ENCODE measurements at regions not wholly inside any gene's neighbourhood (a gene's known extent, or its start where the extent isn't known, plus 50 kb on each side); places are given as distances from the start of the nearest gene placed in this dataset.

- H3K4me1 Mint-ChIP-seq (ENCODE audit: insufficient read depth, unreplicated experiment): no peaks in the 10 kb centered on the region
- H3K36me3 Mint-ChIP-seq (ENCODE audit: insufficient read depth, unreplicated experiment): no peaks in the 10 kb centered on the region
- no peak overlapping the region for H3K4me3 Mint-ChIP-seq (ENCODE audit: unreplicated experiment)
- H3K27me3 Mint-ChIP-seq (ENCODE audit: insufficient read depth, unreplicated experiment): no peaks in the 10 kb centered on the region
- peaks cover 6% of the 10 kb centered on the region for H3K9me3 Mint-ChIP-seq (ENCODE audit: unreplicated experiment)
- no peak overlapping the region for H3K27ac Mint-ChIP-seq (ENCODE audit: low read depth, unreplicated experiment)
- intact Hi-C loops (cut with micrococcal nuclease): no loop called here
- CTCF ChIA-PET: interaction anchor here (0.6 kb wide), 1 partner anchor 48 kb away, joined by 3 read pairs; no protein-coding TSS in a partner anchor
- no peak for DNase-seq (ENCODE audit: unreplicated experiment)
- POLR2A ChIA-PET: no interaction called here
- no TSS peak for BruUV-seq (replicated peaks)
- no peak for TF ChIP-seq CTCF (IDR thresholded peaks at IDR 0.05; ENCODE audit: unreplicated experiment)
Measured at GRCh38 chr6:21360336-21360735, 233.2 kb upstream of the SOX4 start.

- no peak for DNase-seq (ENCODE audit: unreplicated experiment)
- BruUV-seq (replicated peaks): no TSS peak
- peaks cover 8% of the 10 kb centered on the region for H3K9me3 Mint-ChIP-seq (ENCODE audit: unreplicated experiment)
- H3K4me1 Mint-ChIP-seq (ENCODE audit: insufficient read depth, unreplicated experiment): peaks cover 8% of the 10 kb centered on the region
- no peak for TF ChIP-seq CTCF (IDR thresholded peaks at IDR 0.05; ENCODE audit: unreplicated experiment)
- no peaks in the 10 kb centered on the region for H3K36me3 Mint-ChIP-seq (ENCODE audit: insufficient read depth, unreplicated experiment)
- ChIA-PET CTCF (interaction anchor here (0.6 kb wide), 1 partner anchor 61 kb away, joined by 3 read pairs; no protein-coding TSS in a partner anchor), POLR2A (interaction anchor here (1.0 kb wide), 1 partner anchor 17 kb away, joined by 3 read pairs; no protein-coding TSS in a partner anchor)
- no peak overlapping the region for H3K27ac Mint-ChIP-seq (ENCODE audit: low read depth, unreplicated experiment)
- H3K27me3 Mint-ChIP-seq (ENCODE audit: insufficient read depth, unreplicated experiment): no peaks in the 10 kb centered on the region
- H3K4me3 Mint-ChIP-seq (ENCODE audit: unreplicated experiment): no peak overlapping the region
- intact Hi-C loops (cut with micrococcal nuclease): no loop called here
Measured at GRCh38 chr6:21367148-21367547, 226.4 kb upstream of the SOX4 start.

DNA sequence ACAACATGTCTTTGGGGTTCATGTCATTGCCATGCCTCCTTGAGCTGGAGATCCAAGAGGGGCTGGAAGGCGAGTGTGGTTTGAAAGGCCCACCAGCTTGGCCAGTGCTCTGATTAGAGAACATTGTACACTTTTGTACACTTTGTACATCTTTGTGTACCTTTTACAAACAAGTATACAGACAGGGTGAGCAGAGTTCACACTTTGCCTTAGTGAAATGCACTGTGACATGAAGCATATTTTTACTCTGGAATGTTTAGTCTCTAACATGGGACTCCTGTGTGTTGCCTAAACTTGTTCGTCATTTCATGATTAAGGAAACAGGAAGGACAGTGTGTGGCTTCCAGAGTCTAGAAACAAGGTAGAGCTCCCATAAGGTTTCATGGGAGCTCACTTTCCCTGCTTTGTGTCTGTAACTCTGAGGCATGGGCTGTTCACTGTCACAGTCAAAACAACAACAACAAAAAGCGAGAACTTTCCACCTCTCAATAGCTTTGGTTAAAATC, 225.8 kb upstream of the SOX4 start:
- H3K27ac Mint-ChIP-seq (ENCODE audit: low read depth, unreplicated experiment): no peak overlapping the region
- CTCF ChIA-PET: interaction anchor here (0.6 kb wide), 1 partner anchor 61 kb away, joined by 3 read pairs; no protein-coding TSS in a partner anchor
- H3K36me3 Mint-ChIP-seq (ENCODE audit: insufficient read depth, unreplicated experiment): no peaks in the 10 kb centered on the region
- POLR2A ChIA-PET: interaction anchor here (1.0 kb wide), 1 partner anchor 18 kb away, joined by 3 read pairs; no protein-coding TSS in a partner anchor
- H3K27me3 Mint-ChIP-seq (ENCODE audit: insufficient read depth, unreplicated experiment): no peaks in the 10 kb centered on the region
- no peak for TF ChIP-seq CTCF (IDR thresholded peaks at IDR 0.05; ENCODE audit: unreplicated experiment)
- no peak for DNase-seq (ENCODE audit: unreplicated experiment)
- peaks cover 8% of the 10 kb centered on the region for H3K9me3 Mint-ChIP-seq (ENCODE audit: unreplicated experiment)
- H3K4me1 Mint-ChIP-seq (ENCODE audit: insufficient read depth, unreplicated experiment): peaks cover 8% of the 10 kb centered on the region
- no TSS peak for BruUV-seq (replicated peaks)
- intact Hi-C loops (cut with micrococcal nuclease): no loop called here
- no peak overlapping the region for H3K4me3 Mint-ChIP-seq (ENCODE audit: unreplicated experiment)

- no peak for TF ChIP-seq CTCF (IDR thresholded peaks at IDR 0.05; ENCODE audit: unreplicated experiment)
- Mint-ChIP-seq H3K36me3 (ENCODE audit: insufficient read depth, unreplicated experiment) (no peaks in the 10 kb centered on the region), H3K4me3 (ENCODE audit: unreplicated experiment) (no peak overlapping the region), H3K4me1 (ENCODE audit: insufficient read depth, unreplicated experiment) (peaks cover 8% of the 10 kb centered on the region), H3K27me3 (ENCODE audit: insufficient read depth, unreplicated experiment) (no peaks in the 10 kb centered on the region), H3K27ac (ENCODE audit: low read depth, unreplicated experiment) (no peak overlapping the region), H3K9me3 (ENCODE audit: unreplicated experiment) (peaks cover 7% of the 10 kb centered on the region)
- CTCF ChIA-PET: no interaction called here
- DNase-seq (ENCODE audit: unreplicated experiment): no peak
- no TSS peak for BruUV-seq (replicated peaks)
- POLR2A ChIA-PET: no interaction called here
- intact Hi-C loops (cut with micrococcal nuclease): no loop called here
Measured at GRCh38 chr6:21371061-21371460, 222.5 kb upstream of the SOX4 start.

All from MCF 10A (cell line).